ENCODE measurements at regions not wholly inside any gene's neighbourhood (a gene's known extent, or its start where the extent isn't known, plus 50 kb on each side); places are given as distances from the start of the nearest gene placed in this dataset.

DNA sequence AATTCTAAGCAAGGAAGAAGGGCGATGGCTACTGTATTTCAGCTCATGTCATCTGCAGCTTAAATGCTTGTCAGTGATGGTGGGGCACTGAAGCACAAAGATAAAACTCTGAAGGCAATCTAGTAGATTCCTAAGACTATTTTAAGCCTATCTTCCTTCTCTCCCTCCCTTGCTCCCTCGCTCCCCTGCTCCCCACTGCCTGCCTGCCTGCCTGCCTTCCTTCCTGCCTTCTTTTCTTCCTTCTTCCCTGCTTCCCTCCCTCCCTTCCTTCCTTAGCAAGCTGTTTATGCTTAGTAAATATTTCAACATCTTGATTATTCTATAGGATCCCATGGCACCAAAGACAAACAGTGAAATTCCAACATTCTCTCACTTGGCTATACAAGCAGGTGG lies 99.6 kb downstream of the OXSM start:
- no peaks in the 10 kb centered on the region for H3K36me3 ChIP-seq (ENCODE audit: control insufficient read depth in 2 of 2, insufficient read depth in 2 of 2, low read length in 1 of 2)
- no peaks in the 10 kb centered on the region for H3K4me1 ChIP-seq (ENCODE audit: control insufficient read depth in 2 of 2, insufficient read depth in 2 of 2, low read length in 1 of 2)
- H3K9me3 ChIP-seq (ENCODE audit: control insufficient read depth in 2 of 2, insufficient read depth in 1 of 2, low read depth in 1 of 2, low read length in 1 of 2): no peaks in the 10 kb centered on the region
- 86 to 93% methylated on average over 2 of the region's 2 CpGs for WGBS, 2 donors
- peaks cover 0 to 3% of the 10 kb centered on the region in 2 donors for H3K27me3 ChIP-seq (ENCODE audit: control insufficient read depth in 1 of 2, insufficient read depth in 2 of 2, low read length in 2 of 2)
- no peak overlapping the region for H3K4me3 ChIP-seq (ENCODE audit: low read depth in 1 of 2, low read length in 2 of 2)
- H3K27ac ChIP-seq (ENCODE audit: low read depth in 2 of 2, low read length in 1 of 2): no peak overlapping the region

DNA sequence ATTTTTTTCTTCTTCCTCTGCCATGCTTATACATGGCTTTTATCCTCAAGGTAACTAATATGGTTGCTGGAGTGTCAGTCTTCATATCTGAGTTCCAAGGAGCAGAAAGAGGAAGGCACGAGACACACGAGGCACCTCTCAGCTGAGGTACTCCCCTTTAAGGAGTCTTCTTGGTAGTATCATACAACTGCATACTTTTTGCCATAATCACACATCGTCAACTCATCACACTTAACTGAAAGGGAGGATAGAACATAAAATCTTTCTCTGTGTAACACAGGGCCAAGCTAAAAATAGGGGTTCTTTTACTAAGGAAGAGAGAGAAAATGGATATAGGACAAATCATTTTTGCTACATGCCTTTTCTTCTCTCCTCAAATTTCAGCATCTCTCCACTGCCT lies 104.2 kb downstream of the OXSM start:
- WGBS, 2 donors: 93 to 95% methylated on average over 3 of the region's 3 CpGs
- H3K9me3 ChIP-seq (ENCODE audit: control insufficient read depth in 2 of 2, insufficient read depth in 1 of 2, low read depth in 1 of 2, low read length in 1 of 2): no peaks in the 10 kb centered on the region
- H3K4me1 ChIP-seq (ENCODE audit: control insufficient read depth in 2 of 2, insufficient read depth in 2 of 2, low read length in 1 of 2): no peaks in the 10 kb centered on the region
- no peaks in the 10 kb centered on the region for H3K27me3 ChIP-seq (ENCODE audit: control insufficient read depth in 1 of 2, insufficient read depth in 2 of 2, low read length in 2 of 2)
- H3K27ac ChIP-seq (ENCODE audit: low read depth in 2 of 2, low read length in 1 of 2): no peak overlapping the region
- no peak overlapping the region for H3K4me3 ChIP-seq (ENCODE audit: low read depth in 1 of 2, low read length in 2 of 2)
- no peaks in the 10 kb centered on the region for H3K36me3 ChIP-seq (ENCODE audit: control insufficient read depth in 2 of 2, insufficient read depth in 2 of 2, low read length in 1 of 2)

DNA sequence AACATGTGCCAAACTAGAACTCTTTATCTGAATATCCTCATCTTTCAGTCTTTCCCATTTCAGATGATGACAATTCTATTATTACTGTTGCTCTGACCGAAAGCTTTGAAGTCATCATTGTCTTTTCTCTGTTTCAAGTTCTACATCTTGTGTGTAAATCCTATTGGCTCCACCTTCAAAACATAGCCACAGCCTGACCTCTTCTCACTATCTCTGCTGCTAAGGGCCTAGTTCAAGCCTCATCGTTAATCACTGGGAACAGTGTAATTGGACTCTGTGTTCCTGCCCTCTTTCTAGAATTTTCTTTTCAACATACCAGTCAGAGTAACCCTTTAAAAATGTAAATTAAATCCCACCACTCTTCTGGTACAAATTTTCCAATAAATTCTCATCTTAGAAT lies 105.1 kb downstream of the OXSM start:
- Histone ChIP-seq H3K27me3 (ENCODE audit: control insufficient read depth in 1 of 2, insufficient read depth in 2 of 2, low read length in 2 of 2) (no peaks in the 10 kb centered on the region), H3K4me1 (ENCODE audit: control insufficient read depth in 2 of 2, insufficient read depth in 2 of 2, low read length in 1 of 2) (no peaks in the 10 kb centered on the region), H3K4me3 (ENCODE audit: low read depth in 1 of 2, low read length in 2 of 2) (no peak overlapping the region), H3K9me3 (ENCODE audit: control insufficient read depth in 2 of 2, insufficient read depth in 1 of 2, low read depth in 1 of 2, low read length in 1 of 2) (no peaks in the 10 kb centered on the region), H3K36me3 (ENCODE audit: control insufficient read depth in 2 of 2, insufficient read depth in 2 of 2, low read length in 1 of 2) (no peaks in the 10 kb centered on the region), H3K27ac (ENCODE audit: low read depth in 2 of 2, low read length in 1 of 2) (no peak overlapping the region)
- 94 to 98% methylated on average over 2 of the region's 2 CpGs for WGBS, 2 donors

DNA sequence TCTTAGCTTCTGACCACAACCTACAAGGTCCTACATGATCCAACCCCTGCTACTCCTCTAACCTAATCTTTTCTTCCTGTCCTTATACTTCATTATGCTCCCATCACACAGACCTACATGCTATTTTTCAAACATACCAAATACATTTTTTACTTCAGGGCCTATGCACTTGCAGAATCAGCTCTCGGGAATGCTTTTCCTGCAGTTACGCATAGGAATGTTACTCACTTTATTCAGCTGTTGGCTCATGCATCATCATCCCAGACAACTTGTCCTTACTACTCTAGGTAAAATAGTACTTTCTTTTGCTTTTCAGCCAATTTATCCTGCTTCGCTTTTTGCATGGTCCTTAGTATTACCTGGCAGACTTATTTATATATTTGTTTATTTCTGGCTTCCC lies 105.6 kb downstream of the OXSM start:
- Histone ChIP-seq H3K4me1 (ENCODE audit: control insufficient read depth in 2 of 2, insufficient read depth in 2 of 2, low read length in 1 of 2) (no peaks in the 10 kb centered on the region), H3K4me3 (ENCODE audit: low read depth in 1 of 2, low read length in 2 of 2) (no peak overlapping the region), H3K36me3 (ENCODE audit: control insufficient read depth in 2 of 2, insufficient read depth in 2 of 2, low read length in 1 of 2) (no peaks in the 10 kb centered on the region), H3K27ac (ENCODE audit: low read depth in 2 of 2, low read length in 1 of 2) (no peak overlapping the region), H3K9me3 (ENCODE audit: control insufficient read depth in 2 of 2, insufficient read depth in 1 of 2, low read depth in 1 of 2, low read length in 1 of 2) (no peaks in the 10 kb centered on the region), H3K27me3 (ENCODE audit: control insufficient read depth in 1 of 2, insufficient read depth in 2 of 2, low read length in 2 of 2) (no peaks in the 10 kb centered on the region)
- WGBS, 2 donors: 87 to 91% methylated on average over 3 of the region's 3 CpGs

DNA sequence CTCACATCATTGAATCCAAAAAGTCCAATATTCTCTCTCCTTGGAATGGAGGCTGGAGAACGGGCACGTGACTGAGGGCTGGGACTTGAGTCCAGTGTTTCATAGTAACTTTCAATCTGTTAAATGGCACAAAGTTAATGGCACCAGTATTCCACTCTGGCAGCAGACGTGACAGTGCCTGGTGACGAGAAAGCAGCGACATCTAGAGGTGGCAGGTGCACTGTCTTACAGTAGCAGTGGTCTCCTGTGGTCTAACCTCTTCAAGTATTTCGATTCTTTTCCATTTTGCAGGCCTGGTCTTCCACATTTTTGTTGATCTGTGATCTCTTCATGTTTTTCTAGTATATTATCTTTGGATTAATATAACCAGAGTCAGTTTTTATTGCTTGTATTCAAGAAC lies 107.1 kb downstream of the OXSM start:
- no peaks in the 10 kb centered on the region for H3K36me3 ChIP-seq (ENCODE audit: control insufficient read depth in 2 of 2, insufficient read depth in 2 of 2, low read length in 1 of 2)
- no peaks in the 10 kb centered on the region for H3K4me1 ChIP-seq (ENCODE audit: control insufficient read depth in 2 of 2, insufficient read depth in 2 of 2, low read length in 1 of 2)
- H3K9me3 ChIP-seq (ENCODE audit: control insufficient read depth in 2 of 2, insufficient read depth in 1 of 2, low read depth in 1 of 2, low read length in 1 of 2): no peaks in the 10 kb centered on the region
- H3K27me3 ChIP-seq (ENCODE audit: control insufficient read depth in 1 of 2, insufficient read depth in 2 of 2, low read length in 2 of 2): no peaks in the 10 kb centered on the region
- WGBS, 2 donors: 83 to 89% methylated on average over 6 of the region's 6 CpGs
- H3K4me3 ChIP-seq (ENCODE audit: low read depth in 1 of 2, low read length in 2 of 2): no peak overlapping the region
- no peak overlapping the region for H3K27ac ChIP-seq (ENCODE audit: low read depth in 2 of 2, low read length in 1 of 2)

DNA sequence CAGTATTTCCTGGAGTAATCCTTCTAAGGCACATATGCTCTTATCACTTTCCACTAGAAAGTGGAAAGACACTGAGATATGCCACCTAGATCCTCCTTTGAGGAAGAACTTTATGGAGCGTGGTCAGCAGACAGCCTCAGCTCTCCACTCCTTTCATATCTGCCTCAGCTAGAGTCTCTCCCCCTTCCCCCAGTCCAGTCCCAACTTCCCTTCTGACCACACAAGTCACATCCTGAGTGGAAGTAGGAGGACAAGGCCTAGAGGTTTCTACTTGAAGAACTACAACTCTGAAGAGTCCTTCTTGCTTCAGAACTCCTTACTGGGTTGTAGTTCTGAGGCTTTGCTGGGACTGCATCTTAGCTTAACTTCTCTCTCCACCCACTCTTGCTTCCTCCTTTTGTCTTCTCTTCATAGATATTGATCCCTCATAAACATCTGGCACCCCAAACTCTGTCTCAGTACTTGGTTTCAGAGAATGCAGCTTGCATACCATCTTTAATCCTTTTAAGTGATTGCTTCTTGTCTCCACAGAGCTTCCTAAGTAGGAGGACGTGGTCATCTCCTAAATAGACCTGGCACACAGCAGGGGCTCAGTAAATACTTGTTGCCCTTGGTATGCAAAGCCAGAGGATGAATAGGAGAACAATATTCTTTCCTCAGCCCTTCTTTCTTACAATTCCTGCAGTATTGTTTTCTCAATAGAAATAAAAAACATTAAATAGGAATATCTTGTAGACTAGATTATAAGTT lies 109.6 kb downstream of the OXSM start:
- no peaks in the 10 kb centered on the region for H3K36me3 ChIP-seq (ENCODE audit: control insufficient read depth in 2 of 2, insufficient read depth in 2 of 2, low read length in 1 of 2)
- H3K4me3 ChIP-seq (ENCODE audit: low read depth in 1 of 2, low read length in 2 of 2): no peak overlapping the region
- H3K27me3 ChIP-seq (ENCODE audit: control insufficient read depth in 1 of 2, insufficient read depth in 2 of 2, low read length in 2 of 2): no peaks in the 10 kb centered on the region
- 74% methylated on average over 2 of the region's 2 CpGs for WGBS, 2 donors
- H3K27ac ChIP-seq (ENCODE audit: low read depth in 2 of 2, low read length in 1 of 2): no peak overlapping the region
- H3K9me3 ChIP-seq (ENCODE audit: control insufficient read depth in 2 of 2, insufficient read depth in 1 of 2, low read depth in 1 of 2, low read length in 1 of 2): no peaks in the 10 kb centered on the region
- H3K4me1 ChIP-seq (ENCODE audit: control insufficient read depth in 2 of 2, insufficient read depth in 2 of 2, low read length in 1 of 2): no peaks in the 10 kb centered on the region

DNA sequence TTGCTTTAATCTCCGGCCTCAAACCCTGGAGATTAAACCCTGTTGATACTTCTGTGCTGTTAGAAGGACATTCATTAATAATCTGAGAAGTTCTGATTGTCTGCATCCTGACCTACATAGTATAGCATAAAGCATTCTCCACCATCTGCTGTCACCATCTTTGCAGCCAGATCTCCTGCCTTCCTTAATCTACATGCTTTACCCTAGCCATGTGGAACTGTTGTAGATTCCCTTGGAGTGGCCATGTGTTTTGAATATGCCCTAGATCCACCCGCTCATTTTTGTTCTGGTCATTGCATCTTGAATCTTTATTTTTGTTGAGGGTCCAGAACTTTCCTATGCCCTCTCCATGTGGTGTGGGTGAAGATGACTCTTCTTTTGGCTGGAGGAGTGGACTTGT lies 110.3 kb downstream of the OXSM start:
- 85 to 94% methylated on average over 2 of the region's 2 CpGs for WGBS, 2 donors
- H3K36me3 ChIP-seq (ENCODE audit: control insufficient read depth in 2 of 2, insufficient read depth in 2 of 2, low read length in 1 of 2): no peaks in the 10 kb centered on the region

DNA sequence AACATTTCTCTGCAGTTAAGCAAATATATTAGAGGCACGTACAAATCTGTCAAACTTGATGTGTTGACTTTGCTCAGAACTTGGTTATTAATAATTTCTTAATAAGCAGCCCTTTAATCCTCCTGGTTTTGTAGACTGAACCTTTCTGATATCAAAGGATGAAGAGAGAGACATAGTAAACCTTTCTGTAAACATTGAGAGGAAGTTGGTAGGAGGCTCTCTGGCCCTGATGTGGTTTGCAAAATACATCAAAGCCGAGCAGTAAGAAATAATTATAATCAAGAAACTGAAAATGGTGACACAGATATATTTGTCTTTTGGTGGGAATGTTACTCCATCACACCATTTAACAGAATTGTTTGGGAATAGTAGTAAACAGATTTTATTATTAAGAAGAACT lies 111.9 kb downstream of the OXSM start:
- H3K9me3 ChIP-seq (ENCODE audit: control insufficient read depth in 2 of 2, insufficient read depth in 1 of 2, low read depth in 1 of 2, low read length in 1 of 2): no peaks in the 10 kb centered on the region
- no peaks in the 10 kb centered on the region for H3K36me3 ChIP-seq (ENCODE audit: control insufficient read depth in 2 of 2, insufficient read depth in 2 of 2, low read length in 1 of 2)
- H3K27ac ChIP-seq (ENCODE audit: low read depth in 2 of 2, low read length in 1 of 2): no peak overlapping the region
- no peaks in the 10 kb centered on the region for H3K27me3 ChIP-seq (ENCODE audit: control insufficient read depth in 1 of 2, insufficient read depth in 2 of 2, low read length in 2 of 2)
- H3K4me3 ChIP-seq (ENCODE audit: low read depth in 1 of 2, low read length in 2 of 2): no peak overlapping the region
- 31 to 45% methylated on average over 2 of the region's 2 CpGs for WGBS, 2 donors
- H3K4me1 ChIP-seq (ENCODE audit: control insufficient read depth in 2 of 2, insufficient read depth in 2 of 2, low read length in 1 of 2): no peaks in the 10 kb centered on the region

More for the DNA sequence above, 110.3 kb downstream of the OXSM start:
- H3K4me1 ChIP-seq (ENCODE audit: control insufficient read depth in 2 of 2, insufficient read depth in 2 of 2, low read length in 1 of 2): no peaks in the 10 kb centered on the region
- no peaks in the 10 kb centered on the region for H3K27me3 ChIP-seq (ENCODE audit: control insufficient read depth in 1 of 2, insufficient read depth in 2 of 2, low read length in 2 of 2)
- no peaks in the 10 kb centered on the region for H3K9me3 ChIP-seq (ENCODE audit: control insufficient read depth in 2 of 2, insufficient read depth in 1 of 2, low read depth in 1 of 2, low read length in 1 of 2)
- no peak overlapping the region for H3K4me3 ChIP-seq (ENCODE audit: low read depth in 1 of 2, low read length in 2 of 2)
- no peak overlapping the region for H3K27ac ChIP-seq (ENCODE audit: low read depth in 2 of 2, low read length in 1 of 2)

DNA sequence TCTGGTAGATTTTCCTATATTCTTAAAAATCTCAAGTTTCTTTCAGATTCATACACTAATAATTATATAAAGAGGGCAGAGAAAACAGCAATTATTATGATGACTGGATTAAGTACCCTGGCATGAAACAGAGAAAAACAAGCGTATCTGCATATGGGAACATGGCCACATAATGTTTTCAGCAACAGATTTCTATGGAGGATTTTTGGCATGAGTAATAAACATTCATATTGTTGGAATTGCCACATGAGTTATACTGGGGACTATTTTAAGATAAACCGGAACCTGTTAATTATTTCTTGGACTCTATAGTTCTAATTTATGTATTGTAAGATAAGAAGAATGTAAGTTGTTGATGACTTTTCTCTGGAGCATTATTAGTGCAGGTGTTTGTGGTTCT lies 112.7 kb downstream of the OXSM start:
- WGBS, 2 donors: 42 to 55% methylated on average over 2 of the region's 2 CpGs

DNA sequence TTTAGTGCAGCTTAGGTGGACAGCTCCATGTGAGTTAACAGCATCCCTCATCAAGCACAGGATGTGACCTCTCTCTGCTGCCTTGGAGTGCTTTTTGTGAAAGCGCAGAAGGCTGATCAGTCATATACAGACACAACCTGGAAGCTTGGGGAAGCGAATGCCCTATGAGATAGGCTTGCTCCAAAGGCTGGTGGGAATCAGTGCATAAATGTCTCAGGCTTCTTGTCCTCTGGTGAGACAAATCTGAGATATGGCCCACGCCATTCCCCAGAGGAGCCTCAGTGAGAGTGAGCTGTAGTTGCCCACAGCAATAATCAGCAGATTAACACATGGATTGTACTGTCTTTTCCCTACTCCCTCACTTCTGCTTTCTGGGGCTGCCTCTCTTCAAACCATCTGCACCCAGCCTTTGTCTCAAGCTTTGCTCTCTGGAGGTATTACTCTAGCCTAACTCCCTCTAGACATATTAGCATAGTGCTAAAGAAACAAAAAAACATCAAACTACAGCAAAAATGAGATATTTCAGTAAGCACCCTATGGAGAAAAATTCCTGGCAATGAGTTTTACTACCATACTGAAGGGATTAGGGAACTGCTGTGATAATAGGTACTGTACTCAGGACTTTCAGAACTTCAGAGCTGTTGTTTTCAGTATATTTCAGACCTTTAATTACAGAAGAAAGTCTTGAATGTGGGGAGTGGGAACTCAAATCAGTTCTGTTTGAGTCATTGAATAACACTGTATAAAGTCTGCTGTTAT lies 113.7 kb downstream of the OXSM start:
- 87 to 92% methylated on average over 3 of the region's 3 CpGs for WGBS, 2 donors
- Histone ChIP-seq H3K4me3 (ENCODE audit: low read depth in 1 of 2, low read length in 2 of 2) (no peak overlapping the region), H3K4me1 (ENCODE audit: control insufficient read depth in 2 of 2, insufficient read depth in 2 of 2, low read length in 1 of 2) (no peaks in the 10 kb centered on the region), H3K9me3 (ENCODE audit: control insufficient read depth in 2 of 2, insufficient read depth in 1 of 2, low read depth in 1 of 2, low read length in 1 of 2) (no peaks in the 10 kb centered on the region), H3K27ac (ENCODE audit: low read depth in 2 of 2, low read length in 1 of 2) (no peak overlapping the region), H3K27me3 (ENCODE audit: control insufficient read depth in 1 of 2, insufficient read depth in 2 of 2, low read length in 2 of 2) (no peaks in the 10 kb centered on the region), H3K36me3 (ENCODE audit: control insufficient read depth in 2 of 2, insufficient read depth in 2 of 2, low read length in 1 of 2) (no peaks in the 10 kb centered on the region)

More for the DNA sequence above, 112.7 kb downstream of the OXSM start:
- no peak overlapping the region for H3K27ac ChIP-seq (ENCODE audit: low read depth in 2 of 2, low read length in 1 of 2)
- no peaks in the 10 kb centered on the region for H3K27me3 ChIP-seq (ENCODE audit: control insufficient read depth in 1 of 2, insufficient read depth in 2 of 2, low read length in 2 of 2)
- H3K9me3 ChIP-seq (ENCODE audit: control insufficient read depth in 2 of 2, insufficient read depth in 1 of 2, low read depth in 1 of 2, low read length in 1 of 2): no peaks in the 10 kb centered on the region
- H3K4me1 ChIP-seq (ENCODE audit: control insufficient read depth in 2 of 2, insufficient read depth in 2 of 2, low read length in 1 of 2): no peaks in the 10 kb centered on the region
- no peak overlapping the region for H3K4me3 ChIP-seq (ENCODE audit: low read depth in 1 of 2, low read length in 2 of 2)
- no peaks in the 10 kb centered on the region for H3K36me3 ChIP-seq (ENCODE audit: control insufficient read depth in 2 of 2, insufficient read depth in 2 of 2, low read length in 1 of 2)
